HG02981 (cell line): ENCODE measurements at regions not wholly inside any gene's neighbourhood (a gene's known extent, or its start where the extent isn't known, plus 50 kb on each side); places are given as distances from the start of the nearest gene placed in this dataset.

Source experiments
- ATAC-seq: cut with Tn5 transposase; IDR thresholded peaks from one replicate; pipeline ENCODE4 v1.9.1; 2021; ENCODE audit warnings: mild to moderate bottlenecking, moderate library complexity; ENCODE audit not compliant: unreplicated experiment

DNA sequence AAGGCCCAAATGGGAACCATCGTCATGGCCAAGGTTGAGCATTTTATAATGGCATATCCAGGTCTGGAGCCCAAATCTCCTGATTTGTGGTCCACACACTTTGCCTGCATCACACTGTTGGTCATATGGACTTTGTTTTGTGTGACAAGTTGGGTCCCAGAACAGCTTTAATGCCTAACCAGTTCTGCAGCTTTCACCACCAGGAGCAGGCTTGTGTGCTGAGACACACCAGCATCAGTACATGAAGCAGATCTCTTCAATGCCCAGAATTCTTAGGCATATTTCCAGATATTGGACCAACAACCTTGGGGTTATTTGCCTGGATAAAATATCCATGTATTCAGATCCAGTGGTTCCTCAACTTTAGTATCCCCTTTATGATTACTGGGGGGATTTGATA, 371.3 kb downstream of the FBXW7 start:
- no peak for ATAC-seq

DNA sequence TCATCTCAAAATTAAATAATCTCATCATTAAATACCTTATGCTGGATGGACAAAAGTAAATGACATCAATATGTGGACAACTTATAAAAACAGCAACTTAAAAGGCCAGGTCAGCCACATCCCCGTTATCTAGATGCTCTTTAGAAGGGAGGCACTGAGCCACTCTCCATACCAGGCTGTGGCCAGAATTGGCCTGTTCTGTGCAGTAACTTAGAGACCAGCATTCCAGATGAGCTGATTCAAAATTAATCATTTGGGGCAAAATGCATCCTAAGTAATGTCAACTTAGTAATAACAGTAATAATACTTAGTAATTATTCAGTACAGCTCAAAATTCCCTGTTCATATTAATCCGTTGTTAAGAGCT, 373.6 kb downstream of the FBXW7 start:
- no peak for ATAC-seq

DNA sequence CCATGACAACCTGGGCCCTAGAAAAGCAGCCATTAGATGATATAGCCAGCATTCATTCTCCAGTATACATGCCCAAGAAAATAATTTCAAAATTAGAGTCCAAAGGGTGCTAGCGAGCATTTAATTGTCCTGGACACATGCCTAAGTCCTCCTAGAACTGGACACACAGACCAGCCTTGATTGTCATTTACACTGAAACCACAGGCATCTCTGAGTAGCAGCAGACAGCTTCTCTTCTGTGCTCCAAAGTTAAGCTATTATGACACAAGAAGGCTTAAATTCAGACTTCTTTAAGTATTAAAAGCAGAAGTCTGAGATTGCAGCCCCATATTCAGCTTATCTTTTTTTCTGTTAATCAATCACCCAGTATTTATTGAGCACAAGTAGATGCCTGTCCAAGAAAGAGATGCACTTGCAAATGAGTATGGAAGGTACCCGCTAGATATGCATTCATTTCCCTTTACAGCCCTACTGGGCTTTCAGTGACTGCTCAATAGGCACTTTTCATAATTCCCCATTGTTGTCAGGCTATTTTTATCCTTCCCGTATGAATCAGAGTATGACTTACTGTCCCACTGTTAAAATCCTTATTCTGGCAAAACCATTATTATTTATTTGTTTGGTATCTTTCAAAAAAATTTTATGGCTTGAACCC, 374.1 kb downstream of the FBXW7 start:
- no peak for ATAC-seq

DNA sequence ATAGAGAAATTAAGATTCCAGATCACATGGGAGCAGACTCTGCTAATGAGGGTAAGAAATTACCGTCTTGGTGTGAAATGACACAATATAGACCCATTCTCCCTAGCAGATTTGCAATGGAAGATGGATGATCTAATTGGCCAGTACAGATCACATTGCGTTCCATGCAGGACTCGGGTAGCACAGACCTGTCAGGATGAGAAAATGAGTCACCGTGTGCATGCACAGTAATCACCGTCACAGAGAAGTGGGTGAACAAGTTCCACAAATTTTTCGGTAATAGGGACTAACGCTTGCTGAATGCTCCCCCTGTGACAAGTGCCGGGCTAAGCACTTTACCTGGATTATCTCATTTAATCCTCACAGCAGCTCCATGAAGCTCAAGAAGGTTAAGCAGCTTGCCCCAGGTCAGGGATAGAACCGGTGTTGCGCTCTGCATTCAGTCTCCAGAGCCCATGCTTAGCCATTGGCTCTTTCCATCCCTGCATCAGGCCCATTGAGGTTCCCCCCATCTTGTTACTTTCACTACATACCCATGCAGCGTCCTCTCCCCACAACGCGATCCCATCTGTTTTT, 375.6 kb downstream of the FBXW7 start:
- ATAC-seq, result no peak

DNA sequence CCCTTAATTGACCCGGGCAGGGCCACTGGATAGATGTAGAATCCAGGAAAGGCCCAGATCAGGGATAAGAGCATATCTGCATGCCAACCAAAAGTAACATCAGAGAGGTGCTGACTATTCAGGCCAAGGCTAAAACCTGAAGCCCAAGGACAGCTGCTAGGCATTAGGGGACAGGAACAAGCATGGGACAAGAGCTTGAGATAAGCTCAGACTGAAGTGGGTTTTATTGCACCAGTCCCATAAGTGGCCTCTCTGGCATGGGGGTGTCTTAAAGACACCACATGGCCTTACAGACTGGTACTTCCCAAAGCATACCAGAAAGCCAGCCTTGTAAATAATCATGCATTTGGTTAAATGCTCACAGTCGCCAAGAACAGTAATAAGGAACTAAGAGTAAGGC, 376.1 kb downstream of the FBXW7 start:
- no peak for ATAC-seq

DNA sequence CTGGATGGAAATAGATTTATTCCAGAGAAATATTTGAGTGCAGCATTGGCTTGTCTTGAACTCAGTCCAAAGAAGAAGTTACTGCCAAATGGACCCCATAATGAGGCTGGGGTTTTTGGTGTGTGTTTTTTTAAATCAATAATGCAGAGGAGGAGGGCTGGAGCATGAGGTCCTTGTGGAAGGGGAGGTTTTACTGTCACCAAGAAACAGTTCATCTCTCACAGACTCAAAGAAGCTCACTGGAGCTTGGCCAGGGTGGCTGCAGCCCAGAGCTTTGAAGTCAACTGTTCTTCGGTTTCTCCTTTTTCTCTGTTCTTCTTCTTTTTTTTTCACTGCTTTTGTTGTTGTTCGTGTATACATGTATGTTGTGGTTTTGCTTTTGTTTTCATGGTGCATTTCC, 377.7 kb downstream of the FBXW7 start:
- ATAC-seq, result no peak

DNA sequence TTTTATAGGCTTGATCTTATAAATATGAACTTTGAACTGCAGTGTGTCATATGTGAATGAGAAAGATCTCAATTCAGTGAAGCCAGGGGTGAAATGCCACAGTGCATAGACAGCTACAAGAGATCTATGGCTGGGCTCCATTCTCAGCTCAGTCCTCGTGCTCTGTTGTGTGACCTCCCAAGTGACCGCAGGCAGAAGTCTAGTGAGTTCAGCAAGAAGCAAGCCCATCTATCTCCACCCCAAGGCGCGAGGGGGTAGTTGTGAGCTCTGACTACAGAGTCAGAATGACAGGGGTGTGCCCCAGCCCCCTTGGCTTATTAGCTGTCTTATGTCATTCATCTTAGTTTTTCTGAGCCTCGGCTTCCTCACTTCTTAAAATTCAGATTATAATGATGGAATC, 378.3 kb downstream of the FBXW7 start:
- no peak for ATAC-seq

DNA sequence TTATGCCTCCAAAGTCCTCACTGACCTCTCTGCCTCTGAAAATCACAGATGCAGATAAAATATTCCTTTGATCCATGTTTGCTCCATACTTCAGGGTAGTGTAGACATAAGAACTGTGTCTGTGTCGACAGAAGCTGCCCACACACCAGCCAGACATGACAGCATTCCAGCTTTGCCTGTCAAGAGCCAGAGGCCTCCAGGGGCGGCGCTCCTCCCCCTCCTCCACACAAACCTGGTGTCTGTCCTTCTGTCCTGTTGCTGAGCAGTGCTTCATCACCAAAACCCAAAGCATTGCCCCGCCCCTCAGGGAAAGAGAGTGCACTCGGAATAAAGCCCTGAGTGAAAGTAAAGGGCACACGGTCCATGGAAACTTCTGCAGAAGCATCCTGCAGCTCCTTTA, 379.4 kb downstream of the FBXW7 start:
- no peak for ATAC-seq

DNA sequence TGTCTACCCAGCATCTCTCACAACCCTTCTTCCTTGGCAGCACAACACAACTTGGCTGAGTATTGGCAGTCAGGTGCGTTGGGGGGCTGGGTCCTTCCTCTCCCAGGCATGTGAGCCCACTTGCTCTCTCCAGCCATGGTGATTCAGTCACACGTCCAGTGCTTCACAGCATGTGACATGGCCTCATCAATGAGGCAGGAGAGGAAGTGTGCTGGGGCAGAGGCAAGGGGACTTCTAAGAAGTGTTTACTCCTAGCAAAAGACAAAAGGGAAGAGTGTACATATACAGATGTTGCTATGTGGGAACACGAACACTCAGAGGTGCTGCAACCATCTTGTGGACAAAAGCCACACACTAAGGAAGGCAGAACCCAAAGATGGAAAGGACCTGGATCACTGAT, 380.8 kb downstream of the FBXW7 start:
- no peak for ATAC-seq

DNA sequence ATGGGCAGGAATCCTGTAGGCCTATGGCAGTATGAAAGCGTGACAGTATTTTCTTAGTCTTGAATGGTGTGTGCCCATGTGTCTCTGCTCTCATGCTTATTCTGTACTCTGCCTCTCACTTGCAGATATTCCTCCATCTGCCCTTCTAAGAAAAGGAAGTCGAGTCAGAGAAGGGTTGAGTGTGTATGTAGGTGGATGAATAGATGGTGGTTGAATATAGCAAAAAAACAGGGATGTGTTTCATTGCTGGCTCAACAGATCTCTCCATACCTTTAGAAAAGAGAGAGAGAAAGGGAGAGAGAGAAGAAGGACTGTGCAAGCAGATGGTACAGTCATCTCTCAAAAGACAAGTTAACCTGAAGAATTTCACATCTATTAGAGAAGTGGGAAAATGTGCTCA, 381.5 kb downstream of the FBXW7 start:
- no peak for ATAC-seq

DNA sequence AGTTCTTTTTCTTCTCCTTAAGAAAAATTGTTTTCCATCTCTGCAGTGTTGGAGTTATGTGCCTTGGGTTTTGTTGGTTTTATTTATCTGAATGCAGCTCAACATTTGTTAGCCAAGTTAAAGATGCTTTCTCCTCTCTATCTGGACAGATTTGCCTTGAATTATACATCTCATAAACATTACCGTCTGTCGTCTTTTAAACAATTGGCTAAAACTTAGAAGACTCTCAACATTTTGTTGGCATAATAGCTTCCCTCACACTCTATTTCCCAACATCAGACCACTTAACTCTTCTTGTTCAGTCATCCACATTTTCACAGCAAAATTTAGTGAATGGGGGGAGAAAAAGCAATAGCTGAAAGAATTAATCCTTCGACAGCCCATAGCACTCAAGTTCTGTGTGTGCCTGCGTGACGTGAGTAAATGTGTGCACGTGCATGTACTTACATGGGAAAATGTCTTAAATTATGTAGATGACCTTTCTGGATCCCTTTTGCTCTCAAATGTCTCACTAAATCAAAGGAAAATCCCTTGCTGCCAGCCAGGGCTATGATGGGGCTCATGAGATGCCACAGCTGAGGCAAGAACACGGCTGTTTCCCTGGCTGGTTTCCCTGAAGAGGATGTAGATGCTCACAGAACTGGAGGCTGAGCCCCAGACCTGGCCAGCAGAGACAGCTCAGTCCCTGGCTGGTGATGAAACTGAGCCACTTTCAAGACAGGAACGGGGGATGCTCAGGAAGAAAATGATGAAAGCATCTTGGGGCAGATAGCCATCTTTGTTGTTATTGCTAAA, 382.2 kb downstream of the FBXW7 start:
- ATAC-seq, result no peak

DNA sequence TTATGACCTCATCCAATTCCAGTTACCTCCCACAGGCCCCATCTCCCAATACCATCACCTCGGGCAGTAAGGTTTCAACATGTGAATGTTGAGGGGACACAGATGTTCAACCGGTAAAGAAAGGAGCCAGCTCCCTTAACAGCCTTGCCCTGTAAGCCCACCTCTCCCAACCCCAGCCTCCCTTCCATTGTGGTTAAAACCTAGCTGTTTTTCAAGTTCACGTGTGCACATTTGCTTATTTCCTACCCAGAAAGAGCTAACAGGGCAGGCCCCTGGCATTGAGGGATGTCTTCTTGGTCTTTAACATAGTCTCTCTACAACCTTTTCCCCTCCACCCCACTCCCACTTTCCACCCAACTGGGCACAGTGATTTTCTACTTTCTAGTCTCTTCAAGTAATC, 385.7 kb downstream of the FBXW7 start:
- no peak for ATAC-seq

DNA sequence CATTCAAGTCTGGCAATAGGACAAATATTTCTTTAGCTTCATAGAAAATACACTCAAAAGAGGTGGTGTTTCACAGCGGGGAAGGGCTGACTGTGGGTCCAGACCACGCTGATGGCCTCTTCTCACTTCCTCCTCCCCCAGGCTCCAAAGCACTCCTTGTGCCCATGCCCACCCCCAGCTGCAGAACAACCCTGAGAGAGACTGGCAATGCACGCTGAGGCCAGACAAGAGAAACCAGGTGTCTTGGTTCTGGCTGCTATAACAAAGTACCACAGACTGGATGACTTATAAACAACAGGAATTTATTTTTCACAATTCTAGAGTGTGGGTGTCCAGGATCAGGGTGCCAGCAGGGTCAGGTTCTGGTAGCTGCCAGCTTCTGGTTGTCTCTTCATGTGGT, 386.1 kb downstream of the FBXW7 start:
- no peak for ATAC-seq

DNA sequence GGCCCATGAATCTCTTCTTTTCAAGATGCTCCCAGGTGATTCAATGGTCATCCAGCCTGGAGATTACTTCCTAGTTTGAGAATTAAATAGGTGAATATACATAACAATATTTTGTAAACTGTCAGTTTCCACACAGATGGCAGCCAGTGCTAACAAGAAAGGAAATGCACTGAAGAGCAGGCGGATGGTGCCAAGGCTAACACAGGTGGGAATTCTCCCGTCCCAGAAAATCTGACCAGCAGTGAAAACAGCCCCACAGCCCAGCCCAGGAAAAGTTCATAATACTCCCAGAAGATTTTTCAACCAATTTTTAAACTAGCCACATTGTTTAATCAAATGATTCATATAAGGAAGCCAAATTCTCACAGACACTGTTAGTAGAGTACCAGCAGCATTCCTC, 387.2 kb upstream of the GATB start:
- ATAC-seq, result no peak

DNA sequence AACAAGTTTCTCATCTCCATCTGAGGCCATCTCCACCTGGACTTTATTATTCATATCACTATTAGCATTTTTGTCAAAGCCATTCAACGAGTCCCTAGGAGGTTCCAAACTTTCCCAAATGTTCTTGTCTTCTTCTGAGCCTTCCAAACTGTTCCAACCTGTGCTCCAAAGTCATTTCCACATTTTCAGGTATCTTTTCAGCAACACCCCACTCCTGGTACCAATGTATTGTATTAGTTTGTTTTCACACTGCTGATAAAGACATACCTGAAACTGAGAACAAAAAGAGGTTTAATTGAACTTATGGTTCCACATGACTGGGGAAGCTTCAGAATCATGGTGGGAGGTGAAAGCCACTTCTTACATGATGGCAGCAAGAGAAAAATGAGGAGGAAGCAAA, 385.4 kb upstream of the GATB start:
- no peak for ATAC-seq

DNA sequence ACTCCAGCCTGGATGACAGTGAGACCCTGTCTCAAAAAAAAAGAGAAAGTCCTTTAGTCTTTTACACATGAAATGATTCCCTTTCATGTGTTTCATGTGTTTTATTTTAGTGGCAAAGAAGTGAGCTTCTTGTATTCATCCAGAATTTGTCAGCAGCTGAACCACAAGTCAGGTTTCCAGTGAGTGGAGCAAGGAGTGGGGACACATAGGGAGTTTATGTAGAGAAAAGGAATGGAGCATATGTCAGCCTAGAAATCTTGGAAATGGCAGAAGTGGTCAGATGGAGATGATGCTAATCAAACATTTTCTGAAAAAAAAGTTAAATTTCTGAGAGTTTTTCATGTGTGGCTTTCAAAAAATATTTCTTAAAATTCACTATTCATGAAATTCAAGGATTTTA, 383.0 kb upstream of the GATB start:
- no peak for ATAC-seq

DNA sequence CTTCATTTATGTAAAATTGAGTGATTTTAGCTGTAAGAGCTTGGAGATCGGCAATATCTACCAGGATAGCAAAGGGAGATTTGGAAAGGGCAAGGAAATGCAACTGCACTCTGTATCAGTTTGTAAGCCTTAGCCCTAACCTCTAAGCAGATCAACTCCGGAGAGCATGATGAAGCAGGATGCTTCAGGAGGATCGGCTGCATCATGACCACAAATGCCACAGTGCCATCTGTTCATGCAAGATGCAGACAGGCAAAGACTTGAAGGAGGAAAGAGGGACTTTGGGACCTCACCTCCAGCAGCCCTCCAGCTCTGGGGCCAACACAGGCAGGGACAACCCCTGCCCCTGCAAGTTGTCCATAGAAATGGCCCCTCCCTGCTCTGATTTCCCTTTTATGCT, 377.6 kb upstream of the GATB start:
- ATAC-seq, result no peak

DNA sequence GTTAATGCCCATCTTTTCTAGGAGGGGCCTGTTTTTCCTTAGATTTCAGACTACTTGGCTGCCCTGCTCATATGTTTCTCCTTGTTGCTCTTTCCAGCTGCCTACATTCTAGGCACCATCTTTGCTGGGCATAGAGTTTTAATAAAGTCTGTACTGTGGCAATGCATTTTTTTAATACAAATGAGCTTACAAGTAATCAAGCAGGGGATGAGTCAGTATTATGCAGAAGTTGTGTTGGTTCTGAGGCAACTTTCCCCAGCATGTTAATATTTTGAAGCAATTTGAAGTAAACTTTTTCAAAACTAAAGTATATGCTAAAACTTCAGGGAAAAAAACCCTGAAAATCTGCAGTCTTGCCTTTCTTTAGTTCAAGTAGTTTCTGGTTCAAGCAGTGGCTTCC, 372.0 kb upstream of the GATB start:
- no peak for ATAC-seq

DNA sequence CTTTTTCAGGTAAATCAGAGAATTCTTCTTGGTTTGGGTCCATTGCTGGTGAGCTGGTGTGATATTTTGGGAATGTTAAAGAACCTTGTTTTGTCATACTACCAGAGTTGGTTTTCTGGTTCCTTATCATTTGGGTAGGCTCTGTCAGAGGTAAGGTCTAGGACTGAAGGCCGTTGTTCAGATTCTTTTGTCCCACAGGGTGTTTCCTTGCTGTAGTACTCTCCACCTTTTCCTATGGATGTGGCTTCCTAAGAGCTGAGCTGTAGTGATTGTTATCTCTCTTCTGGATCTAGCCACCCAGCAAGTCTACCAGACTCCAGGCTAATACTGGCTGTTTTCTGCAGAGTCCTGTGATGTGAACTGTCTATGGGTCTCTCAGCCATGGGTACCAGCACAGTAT, 367.5 kb upstream of the GATB start:
- ATAC-seq, result no peak

DNA sequence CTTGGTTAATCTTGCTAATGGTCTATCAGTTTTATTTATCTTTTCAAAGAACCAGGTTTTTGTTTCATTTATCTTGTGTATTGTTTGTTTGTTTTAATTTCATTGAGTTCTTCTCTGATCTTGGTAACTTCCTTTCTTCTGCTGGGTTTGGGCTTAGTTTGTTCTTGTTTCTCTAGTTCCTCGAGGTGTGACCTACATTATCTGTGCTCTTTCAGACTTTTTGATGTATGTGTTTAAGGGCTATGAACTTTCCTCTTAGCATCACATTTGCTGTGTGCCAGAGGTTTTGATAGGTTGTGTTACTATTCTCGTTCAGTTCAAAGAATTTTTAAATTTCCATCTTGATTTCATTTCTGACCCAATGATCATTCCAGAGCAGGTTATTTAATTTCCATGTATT, 365.4 kb upstream of the GATB start:
- ATAC-seq, result no peak

DNA sequence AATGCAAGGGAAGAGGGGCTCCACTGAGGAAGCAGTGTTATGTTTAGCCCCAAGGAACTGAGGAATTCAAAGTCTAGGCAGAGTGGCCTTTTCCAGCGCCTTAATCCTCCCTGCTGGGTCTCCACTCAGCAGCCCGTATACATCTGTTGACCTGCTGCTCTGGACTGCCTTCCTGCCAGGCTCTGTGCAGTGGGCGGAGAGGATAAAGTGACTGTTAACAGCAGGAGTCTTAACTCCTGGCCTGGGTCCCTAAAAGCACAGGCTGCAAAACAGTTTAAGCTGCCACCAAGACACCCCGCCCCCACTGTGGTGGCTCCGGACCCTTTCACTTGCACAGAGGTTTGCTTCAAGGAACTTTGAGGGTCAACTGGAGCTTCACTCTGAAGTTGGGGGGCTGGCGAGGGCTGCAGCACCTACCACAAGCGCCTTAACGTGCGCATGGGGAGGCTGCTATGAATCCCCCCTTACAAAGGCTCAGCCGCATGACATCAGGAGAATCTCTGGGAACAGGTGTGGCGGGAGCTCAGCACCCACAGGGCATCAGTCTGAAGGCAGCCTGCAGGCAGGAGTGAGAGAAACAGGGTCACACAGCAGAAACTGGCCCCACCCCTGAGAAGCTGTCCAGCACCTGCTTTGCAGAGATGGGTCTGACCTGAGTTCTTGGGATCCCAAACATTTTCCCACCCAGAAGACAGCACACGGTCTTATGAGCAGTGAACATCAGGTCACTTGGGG, 358.2 kb upstream of the GATB start:
- no peak for ATAC-seq

DNA sequence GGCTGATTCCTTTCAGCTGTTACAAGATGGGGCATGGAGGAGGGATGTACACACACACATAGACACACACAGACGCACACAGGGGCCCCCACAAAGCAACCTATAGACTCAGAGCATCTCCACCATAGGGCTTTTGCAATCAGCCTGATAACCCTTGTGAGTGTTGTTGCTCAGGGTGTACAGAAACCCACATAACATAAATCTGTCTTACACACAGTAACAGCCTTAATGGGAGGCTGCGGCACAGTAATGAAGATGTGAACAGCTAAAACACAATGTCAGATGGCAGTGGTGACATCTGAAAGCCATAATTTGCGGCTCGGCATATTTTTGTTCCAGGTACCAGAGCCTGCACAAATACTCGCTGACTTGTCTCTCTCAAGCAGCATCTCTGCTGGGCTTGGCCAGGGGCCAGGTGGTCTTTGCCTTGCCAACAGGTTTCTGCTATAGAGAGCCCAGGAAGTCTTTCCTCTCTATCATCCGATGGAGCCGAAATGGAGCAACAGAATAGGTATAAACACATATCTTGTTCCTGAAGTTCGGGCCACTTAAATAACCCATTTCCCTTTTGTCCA, 357.2 kb upstream of the GATB start:
- no peak for ATAC-seq
